Mesenchymal stem cell (in vitro differentiated cells and primary cell): ENCODE measurements at regions not wholly inside any gene's neighbourhood (a gene's known extent, or its start where the extent isn't known, plus 50 kb on each side); places are given as distances from the start of the nearest gene placed in this dataset.

Source experiments
- DNase-seq: peaks from one replicate; pipeline ENCODE4 v3.0.0-alpha.2; 2013
- H2AFZ ChIP-seq: one replicate; pipeline ENCODE4 v1.6.1; 2013; ENCODE audit warnings: low read depth, mild to moderate bottlenecking, control low read depth, inconsistent platforms, low read length, moderate library complexity
- H2AK5ac ChIP-seq: 2 replicates; pipeline ENCODE4 v1.6.1; 2013; ENCODE audit warnings: low read length, moderate library complexity, mild to moderate bottlenecking, inconsistent platforms; ENCODE audit not compliant: severe bottlenecking
- H2BK120ac ChIP-seq: one replicate; pipeline ENCODE4 v1.6.1; 2013; ENCODE audit warnings: low read depth, mild to moderate bottlenecking, inconsistent platforms, low read length, moderate library complexity
- H2BK12ac ChIP-seq, 2 experiments: one replicate each; pipeline ENCODE4 v1.6.1; 2013; ENCODE audit warnings: inconsistent platforms in 2 of 2, low read length in 2 of 2, mild to moderate bottlenecking in 2 of 2, moderate library complexity in 2 of 2, control low read depth in 1 of 2
- H2BK15ac ChIP-seq: one replicate; pipeline ENCODE4 v1.6.1; 2013; ENCODE audit warnings: mild to moderate bottlenecking, low read depth, inconsistent platforms; ENCODE audit not compliant: poor library complexity, severe bottlenecking
- H2BK5ac ChIP-seq: 2 replicates; pipeline ENCODE4 v1.6.1; 2013; ENCODE audit warnings: low read depth, mild to moderate bottlenecking, low read length, control low read depth, inconsistent platforms; ENCODE audit not compliant: poor library complexity, severe bottlenecking
- H3K14ac ChIP-seq, 2 experiments: one replicate each; pipeline ENCODE4 v1.6.1; 2013; ENCODE audit warnings: inconsistent platforms in 2 of 2, low read length in 2 of 2, control low read depth in 1 of 2, mild to moderate bottlenecking in 1 of 2, moderate library complexity in 1 of 2
- H3K18ac ChIP-seq, 2 experiments: one replicate each; pipeline ENCODE4 v1.6.1; 2013; ENCODE audit warnings: inconsistent platforms in 2 of 2, low read length in 2 of 2, control low read depth in 1 of 2, low read depth in 1 of 2, mild to moderate bottlenecking in 1 of 2
- H3K23ac ChIP-seq, 2 experiments: one replicate each; pipeline ENCODE4 v1.6.1; 2013; ENCODE audit warnings: inconsistent platforms in 2 of 2, low read length in 2 of 2, mild to moderate bottlenecking in 2 of 2, moderate library complexity in 2 of 2, control low read depth in 1 of 2
- H3K27ac ChIP-seq: 2 replicates; pipeline ENCODE4 v1.5.1; 2013; ENCODE audit warnings: mild to moderate bottlenecking, moderate library complexity, low read length, control low read depth, inconsistent platforms; ENCODE audit not compliant: poor library complexity, severe bottlenecking
- H3K27me3 ChIP-seq, 2 experiments: 2 replicates each; pipeline versions ENCODE4 v1.6.1 to v1.7.0; 2013; ENCODE audit warnings: low read length in 2 of 2, mild to moderate bottlenecking in 2 of 2, moderate library complexity in 2 of 2, control low read depth in 1 of 2, inconsistent platforms in 1 of 2; ENCODE audit not compliant: control insufficient read depth in 1 of 2, insufficient read depth in 1 of 2
- H3K36me3 ChIP-seq, 2 experiments: 2 replicates each; pipeline versions ENCODE4 v1.6.1 to v1.7.0; 2013; ENCODE audit warnings: low read length in 2 of 2, control low read depth in 1 of 2, inconsistent platforms in 1 of 2, low read depth in 1 of 2, mild to moderate bottlenecking in 1 of 2; ENCODE audit not compliant: insufficient read depth in 2 of 2, control insufficient read depth in 1 of 2
- H3K4ac ChIP-seq, 2 experiments: one replicate each; pipeline ENCODE4 v1.6.1; 2013; ENCODE audit warnings: inconsistent platforms in 2 of 2, low read length in 2 of 2, mild to moderate bottlenecking in 2 of 2, moderate library complexity in 2 of 2, control low read depth in 1 of 2, low read depth in 1 of 2
- H3K4me1 ChIP-seq: 2 replicates; pipeline ENCODE4 v1.6.1; 2013; ENCODE audit warnings: low read depth, low read length, control low read depth; ENCODE audit not compliant: control insufficient read depth, insufficient read depth
- H3K4me2 ChIP-seq: 2 replicates; pipeline ENCODE4 v1.6.1; 2013; ENCODE audit warnings: low read length, mild to moderate bottlenecking, inconsistent platforms; ENCODE audit not compliant: poor library complexity, severe bottlenecking
- H3K4me3 ChIP-seq, 2 experiments: 2 replicates each; pipeline versions ENCODE4 v1.5.1 to v1.7.0; 2013; ENCODE audit warnings: low read length in 2 of 2, mild to moderate bottlenecking in 2 of 2, control low read depth in 1 of 2, low read depth in 1 of 2; ENCODE audit not compliant: insufficient read depth in 1 of 2
- H3K79me1 ChIP-seq: replicated peaks from 2 replicates; pipeline ENCODE4 v1.6.1; 2013; ENCODE audit warnings: mild to moderate bottlenecking, control low read depth, low read length, inconsistent platforms; ENCODE audit not compliant: poor library complexity, severe bottlenecking
- H3K9ac ChIP-seq: 2 replicates; pipeline ENCODE4 v1.7.0; 2013; ENCODE audit warnings: mild to moderate bottlenecking, low read length, moderate library complexity
- H3K9me3 ChIP-seq: 2 replicates; pipeline ENCODE4 v1.7.0; 2013; ENCODE audit warnings: mild to moderate bottlenecking, low read length; ENCODE audit not compliant: control insufficient read depth
- H4K8ac ChIP-seq: one replicate; pipeline ENCODE4 v1.6.1; 2013; ENCODE audit warnings: inconsistent platforms, mild to moderate bottlenecking, low read length, moderate library complexity
- H4K91ac ChIP-seq: one replicate; pipeline ENCODE4 v1.6.1; 2013; ENCODE audit warnings: mild to moderate bottlenecking, low read length, inconsistent platforms
- WGBS: methylation state at CpG from one replicate; pipeline ENCODE4 v1.1.7; 2013; ENCODE audit warnings: mixed read lengths; 5-methylcytosine and 5-hydroxymethylcytosine counted together

GRCh38 chr18:30454920-30455319, 587.6 kb downstream of the DSC3 start:
- no peak overlapping the region for H4K91ac ChIP-seq
- H3K4me3 ChIP-seq = no peak overlapping the region
- no peak overlapping the region for H2BK120ac ChIP-seq
- H3K23ac ChIP-seq = no peak overlapping the region
- no peak overlapping the region for H3K27ac ChIP-seq
- no peaks in the 10 kb centered on the region for H3K9me3 ChIP-seq
- no peaks in the 10 kb centered on the region for H3K4me1 ChIP-seq
- no peak overlapping the region for H3K9ac ChIP-seq
- H3K18ac ChIP-seq = no peak overlapping the region
- no peaks in the 10 kb centered on the region for H3K27me3 ChIP-seq
- no peak overlapping the region for H4K8ac ChIP-seq
- no peak for DNase-seq
- no peak overlapping the region for H3K4me2 ChIP-seq
- H2BK15ac ChIP-seq = no peak overlapping the region
- H3K36me3 ChIP-seq = no peaks in the 10 kb centered on the region
- H2AFZ ChIP-seq = no peak overlapping the region
- no peak overlapping the region for H3K14ac ChIP-seq
- H3K4ac ChIP-seq = no peak overlapping the region
- H3K79me1 ChIP-seq = no peaks in the 10 kb centered on the region
- WGBS = 100% methylated on average over 1 of the region's 4 CpGs
- H2BK5ac ChIP-seq = no peak overlapping the region
- H2AK5ac ChIP-seq = no peak overlapping the region
- no peak overlapping the region for H2BK12ac ChIP-seq

- Histone ChIP-seq H3K79me1 (no peaks in the 10 kb centered on the region), H2BK15ac (no peak overlapping the region), H3K4me1 (no peaks in the 10 kb centered on the region), H3K27ac (no peak overlapping the region), H3K27me3 (no peaks in the 10 kb centered on the region), H4K91ac (no peak overlapping the region), H3K4me2 (no peak overlapping the region), H3K4ac (no peak overlapping the region), H3K9ac (no peak overlapping the region), H2AFZ (no peak overlapping the region), H3K9me3 (no peaks in the 10 kb centered on the region), H3K14ac (no peak overlapping the region), H2AK5ac (no peak overlapping the region), H3K23ac (no peak overlapping the region), H3K4me3 (no peak overlapping the region), H3K36me3 (no peaks in the 10 kb centered on the region), H2BK12ac (no peak overlapping the region), H3K18ac (no peak overlapping the region), H2BK5ac (no peak overlapping the region), H4K8ac (no peak overlapping the region), H2BK120ac (no peak overlapping the region)
- DNase-seq = no peak
Observed at GRCh38 chr18:30451981-30452380, 590.6 kb downstream of the DSC3 start.

- Histone ChIP-seq H3K18ac (no peak overlapping the region), H2BK5ac (no peak overlapping the region), H3K36me3 (no peaks in the 10 kb centered on the region), H3K9ac (no peak overlapping the region), H3K27ac (no peak overlapping the region), H3K4me1 (no peaks in the 10 kb centered on the region), H2AK5ac (no peak overlapping the region), H3K4ac (no peak overlapping the region), H2BK120ac (no peak overlapping the region), H3K27me3 (no peaks in the 10 kb centered on the region), H3K79me1 (no peaks in the 10 kb centered on the region), H3K4me3 (no peak overlapping the region), H4K8ac (no peak overlapping the region), H2AFZ (no peak overlapping the region), H3K14ac (no peak overlapping the region), H2BK12ac (no peak overlapping the region), H3K4me2 (no peak overlapping the region), H3K23ac (no peak overlapping the region), H4K91ac (no peak overlapping the region), H2BK15ac (no peak overlapping the region), H3K9me3 (no peaks in the 10 kb centered on the region)
- no peak for DNase-seq
- 76% methylated on average over 2 of the region's 2 CpGs for WGBS
Observed at GRCh38 chr18:30450927-30451326, 591.6 kb downstream of the DSC3 start.

GRCh38 chr18:30446605-30447004, 595.9 kb downstream of the DSC3 start:
- no peak overlapping the region for H3K4me3 ChIP-seq
- WGBS = 80% methylated on average over 5 of the region's 6 CpGs

More at GRCh38 chr18:30446605-30447004, 595.9 kb downstream of the DSC3 start:
- H3K4ac ChIP-seq = no peak overlapping the region
- no peak overlapping the region for H2BK120ac ChIP-seq
- no peak overlapping the region for H4K91ac ChIP-seq
- no peaks in the 10 kb centered on the region for H3K9me3 ChIP-seq
- H3K18ac ChIP-seq = no peak overlapping the region
- H2BK5ac ChIP-seq = no peak overlapping the region
- H4K8ac ChIP-seq = no peak overlapping the region
- no peak overlapping the region for H3K4me2 ChIP-seq
- no peak overlapping the region for H3K14ac ChIP-seq
- no peak overlapping the region for H2AFZ ChIP-seq
- no peak overlapping the region for H3K9ac ChIP-seq
- H3K27me3 ChIP-seq = no peaks in the 10 kb centered on the region
- no peaks in the 10 kb centered on the region for H3K79me1 ChIP-seq
- no peak overlapping the region for H2BK12ac ChIP-seq
- H3K36me3 ChIP-seq = no peaks in the 10 kb centered on the region
- H2AK5ac ChIP-seq = no peak overlapping the region
- no peak overlapping the region for H3K27ac ChIP-seq
- H3K23ac ChIP-seq = no peak overlapping the region
- H2BK15ac ChIP-seq = no peak overlapping the region
- no peaks in the 10 kb centered on the region for H3K4me1 ChIP-seq
- no peak for DNase-seq
